Suprapubic skin (tissue), 4 donors: ENCODE measurements at regions not wholly inside any gene's neighbourhood (a gene's known extent, or its start where the extent isn't known, plus 50 kb on each side); places are given as distances from the start of the nearest gene placed in this dataset.

Experiments used
- POLR2A ChIP-seq, 2 donors: fragments of 450-650 bp; IDR thresholded peaks; one replicate each; pipeline ENCODE4 v1.6.1; 2017; ENCODE audit warnings: antibody characterized with exemption in 2 of 2, mild to moderate bottlenecking in 2 of 2, moderate library complexity in 2 of 2
- POLR2AphosphoS5 ChIP-seq, 3 donors: sonication (generic); formaldehyde crosslinking; IDR thresholded peaks; one replicate each; pipeline ENCODE4 v1.6.1; 2017; ENCODE audit warnings: antibody characterized with exemption in 3 of 3
- TF ChIP-seq, protein P1 (sequence below), 2 donors: fragments of 200-600 bp in 1 of 2; fragments of 450-650 bp in 1 of 2; sonication (generic) in 1 of 2; IDR thresholded peaks; one replicate each; pipeline ENCODE4 v1.5.1; 2016 to 2019; ENCODE audit warnings: antibody characterized with exemption in 2 of 2, mild to moderate bottlenecking in 1 of 2, moderate library complexity in 1 of 2

DNA sequence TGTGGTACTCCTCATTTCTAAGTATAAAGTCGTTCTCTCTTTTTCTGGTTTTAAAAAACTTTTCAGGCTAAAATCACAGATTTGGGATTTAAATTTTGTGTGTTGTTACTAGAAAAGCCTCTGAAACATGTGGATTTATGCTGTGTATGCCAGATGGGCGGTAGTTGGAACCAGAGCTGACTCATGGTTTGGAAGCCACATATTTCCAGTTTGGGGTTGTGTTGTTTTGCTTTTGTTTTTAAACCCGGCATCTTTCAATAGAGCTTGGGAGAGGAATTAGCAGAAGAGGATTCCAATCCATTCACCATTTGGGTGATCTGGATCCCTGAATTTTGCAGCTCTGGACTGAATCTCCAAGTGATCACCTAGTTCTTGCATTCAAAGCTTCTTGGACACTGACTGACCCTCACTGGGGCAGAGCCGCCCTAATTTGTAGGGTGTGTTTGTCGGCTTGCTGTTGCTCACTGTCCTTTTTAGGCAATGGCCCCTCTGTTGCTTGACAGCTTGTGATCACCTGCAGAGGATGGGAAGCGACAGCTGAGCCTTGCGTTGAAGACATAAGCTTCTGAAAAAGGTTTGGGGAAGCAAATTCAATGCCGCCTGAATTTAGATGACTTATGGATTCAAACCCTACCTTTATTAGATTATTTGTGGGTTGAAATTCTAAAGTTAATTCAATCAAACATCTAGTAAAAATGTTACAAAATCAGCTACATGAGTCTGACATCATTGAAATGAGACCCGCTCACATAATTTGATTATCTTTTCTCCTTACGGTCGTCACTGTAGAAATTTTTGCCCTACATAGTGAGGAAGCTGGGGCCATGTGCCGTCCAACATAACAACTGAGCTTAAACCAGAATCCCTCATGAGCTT, 79.9 kb upstream of the CD83 start:
- TF ChIP-seq, protein P1, sequence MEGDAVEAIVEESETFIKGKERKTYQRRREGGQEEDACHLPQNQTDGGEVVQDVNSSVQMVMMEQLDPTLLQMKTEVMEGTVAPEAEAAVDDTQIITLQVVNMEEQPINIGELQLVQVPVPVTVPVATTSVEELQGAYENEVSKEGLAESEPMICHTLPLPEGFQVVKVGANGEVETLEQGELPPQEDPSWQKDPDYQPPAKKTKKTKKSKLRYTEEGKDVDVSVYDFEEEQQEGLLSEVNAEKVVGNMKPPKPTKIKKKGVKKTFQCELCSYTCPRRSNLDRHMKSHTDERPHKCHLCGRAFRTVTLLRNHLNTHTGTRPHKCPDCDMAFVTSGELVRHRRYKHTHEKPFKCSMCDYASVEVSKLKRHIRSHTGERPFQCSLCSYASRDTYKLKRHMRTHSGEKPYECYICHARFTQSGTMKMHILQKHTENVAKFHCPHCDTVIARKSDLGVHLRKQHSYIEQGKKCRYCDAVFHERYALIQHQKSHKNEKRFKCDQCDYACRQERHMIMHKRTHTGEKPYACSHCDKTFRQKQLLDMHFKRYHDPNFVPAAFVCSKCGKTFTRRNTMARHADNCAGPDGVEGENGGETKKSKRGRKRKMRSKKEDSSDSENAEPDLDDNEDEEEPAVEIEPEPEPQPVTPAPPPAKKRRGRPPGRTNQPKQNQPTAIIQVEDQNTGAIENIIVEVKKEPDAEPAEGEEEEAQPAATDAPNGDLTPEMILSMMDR (IDR thresholded peaks at IDR 0.05) = no peak
- TF ChIP-seq POLR2A (IDR thresholded peaks at IDR 0.05) (no peak), POLR2AphosphoS5 (IDR thresholded peaks at IDR 0.05) (no peak)
